OCI-LY7 (cell line): ENCODE measurements at regions not wholly inside any gene's neighbourhood (a gene's known extent, or its start where the extent isn't known, plus 50 kb on each side); places are given as distances from the start of the nearest gene placed in this dataset.

ENCODE experiments used
- CTCF ChIP-seq: fragments of 200-600 bp; sonication (generic); conservative IDR thresholded peaks from 2 replicates; pipeline ENCODE4 v1.5.1; 2014; ENCODE audit warnings: mild to moderate bottlenecking, antibody characterized with exemption, low read length, moderate library complexity, mixed read lengths
- EZH2phosphoT487 ChIP-seq: fragments of 200-600 bp; sonication (generic); IDR thresholded peaks from 2 replicates; pipeline ENCODE4 v1.6.1; 2018; ENCODE audit warnings: low read depth, borderline replicate concordance, mild to moderate bottlenecking, mixed run types, antibody characterized with exemption, low read length, moderate library complexity, mixed read lengths

- TF ChIP-seq EZH2phosphoT487: no peak
- no peak for TF ChIP-seq CTCF
Observed at GRCh38 chr2:103010306-103010705, 248.5 kb downstream of the TMEM182 start.
